GM10266 (cell line): ENCODE measurements at regions not wholly inside any gene's neighbourhood (a gene's known extent, or its start where the extent isn't known, plus 50 kb on each side); places are given as distances from the start of the nearest gene placed in this dataset.
"Not testable (repeated sequence)": the region's sequence is repeated elsewhere in the genome, so short reads cannot be mapped to it uniquely, and the experiment has no call there.

Experiments
- DNase-seq: peaks from one replicate; pipeline ENCODE4 v3.0.0; 2012; ENCODE audit errors: extremely low spot score
- TF ChIP-seq, protein P1 (sequence below): IDR thresholded peaks from 2 replicates; pipeline ENCODE4 v1.5.1; 2012; ENCODE audit warnings: mild to moderate bottlenecking, low read depth; ENCODE audit not compliant: control insufficient read depth, insufficient read depth; ENCODE audit errors: missing control alignments

- no peak for DNase-seq
- TF ChIP-seq, protein P1, sequence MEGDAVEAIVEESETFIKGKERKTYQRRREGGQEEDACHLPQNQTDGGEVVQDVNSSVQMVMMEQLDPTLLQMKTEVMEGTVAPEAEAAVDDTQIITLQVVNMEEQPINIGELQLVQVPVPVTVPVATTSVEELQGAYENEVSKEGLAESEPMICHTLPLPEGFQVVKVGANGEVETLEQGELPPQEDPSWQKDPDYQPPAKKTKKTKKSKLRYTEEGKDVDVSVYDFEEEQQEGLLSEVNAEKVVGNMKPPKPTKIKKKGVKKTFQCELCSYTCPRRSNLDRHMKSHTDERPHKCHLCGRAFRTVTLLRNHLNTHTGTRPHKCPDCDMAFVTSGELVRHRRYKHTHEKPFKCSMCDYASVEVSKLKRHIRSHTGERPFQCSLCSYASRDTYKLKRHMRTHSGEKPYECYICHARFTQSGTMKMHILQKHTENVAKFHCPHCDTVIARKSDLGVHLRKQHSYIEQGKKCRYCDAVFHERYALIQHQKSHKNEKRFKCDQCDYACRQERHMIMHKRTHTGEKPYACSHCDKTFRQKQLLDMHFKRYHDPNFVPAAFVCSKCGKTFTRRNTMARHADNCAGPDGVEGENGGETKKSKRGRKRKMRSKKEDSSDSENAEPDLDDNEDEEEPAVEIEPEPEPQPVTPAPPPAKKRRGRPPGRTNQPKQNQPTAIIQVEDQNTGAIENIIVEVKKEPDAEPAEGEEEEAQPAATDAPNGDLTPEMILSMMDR = no peak
These were observed 686.4 kb downstream of the TLE1 start for GRCh38 chr9:81002906-81003305.

DNA sequence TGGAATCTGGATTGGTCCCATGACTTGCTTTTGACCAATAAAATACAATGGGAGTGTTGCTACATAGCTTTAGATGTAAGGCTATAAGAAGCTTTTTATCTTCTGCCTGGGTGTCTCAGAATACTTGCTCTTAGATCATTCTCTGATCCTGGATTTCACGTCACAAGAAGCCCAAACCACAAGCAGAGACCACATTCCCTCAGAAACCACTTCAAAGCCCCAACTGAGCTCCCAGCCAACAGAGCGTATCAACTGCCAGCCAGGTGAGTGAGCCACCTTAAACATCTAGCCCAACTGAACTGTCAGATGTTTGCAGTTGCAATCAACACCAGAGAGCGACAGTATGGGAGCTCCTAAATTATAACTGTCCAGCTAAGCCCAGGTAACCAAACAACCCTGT is 687.1 kb downstream of the TLE1 start:
- DNase-seq = no peak
- TF ChIP-seq, protein P1 = no peak

DNA sequence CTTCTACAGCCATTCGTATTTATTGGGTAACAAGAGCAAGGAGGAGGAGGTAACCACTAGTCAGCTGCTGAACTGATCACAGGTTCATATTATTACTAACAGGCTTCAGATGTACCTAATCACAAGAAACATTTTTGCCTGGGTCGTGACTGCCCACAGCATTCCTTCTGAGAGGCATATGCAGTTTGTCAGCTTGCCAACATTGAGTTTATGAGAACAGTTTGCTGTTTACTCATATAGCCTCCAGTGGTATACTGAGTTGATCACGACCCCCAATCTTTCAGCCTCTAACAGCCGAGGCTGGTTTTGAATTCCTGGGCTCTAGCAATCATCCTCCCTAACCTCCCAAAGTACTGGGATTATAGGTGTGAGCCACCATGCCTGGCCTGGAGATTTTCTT is 693.6 kb downstream of the TLE1 start:
- DNase-seq = no peak
- TF ChIP-seq, protein P1 = no peak

- TF ChIP-seq, protein P1 = no peak
These were observed 694.5 kb downstream of the TLE1 start for GRCh38 chr9:80994892-80995291.

DNA sequence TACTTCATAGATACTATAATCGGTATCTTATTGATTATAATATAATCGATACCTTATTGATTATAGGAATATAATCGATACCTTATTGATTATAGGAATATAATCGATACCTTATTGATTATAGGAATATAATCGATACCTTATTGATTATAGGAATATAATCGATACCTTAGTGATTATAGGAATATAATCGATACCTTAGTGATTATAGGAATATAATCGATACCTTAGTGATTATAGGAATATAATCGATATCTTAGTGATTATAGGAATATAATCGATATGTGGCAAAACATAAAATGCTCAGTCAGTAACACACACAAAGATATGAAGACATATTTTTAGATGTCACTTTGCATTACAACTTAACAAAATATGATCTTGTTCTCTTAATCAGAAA is 703.8 kb downstream of the TLE1 start:
- not testable (repeated sequence) for DNase-seq

More at GRCh38 chr9:80994892-80995291, 694.5 kb downstream of the TLE1 start:
- no peak for DNase-seq

GRCh38 chr9:80976403-80976802 is 712.9 kb downstream of the TLE1 start:
- TF ChIP-seq, protein P1 = no peak

DNA sequence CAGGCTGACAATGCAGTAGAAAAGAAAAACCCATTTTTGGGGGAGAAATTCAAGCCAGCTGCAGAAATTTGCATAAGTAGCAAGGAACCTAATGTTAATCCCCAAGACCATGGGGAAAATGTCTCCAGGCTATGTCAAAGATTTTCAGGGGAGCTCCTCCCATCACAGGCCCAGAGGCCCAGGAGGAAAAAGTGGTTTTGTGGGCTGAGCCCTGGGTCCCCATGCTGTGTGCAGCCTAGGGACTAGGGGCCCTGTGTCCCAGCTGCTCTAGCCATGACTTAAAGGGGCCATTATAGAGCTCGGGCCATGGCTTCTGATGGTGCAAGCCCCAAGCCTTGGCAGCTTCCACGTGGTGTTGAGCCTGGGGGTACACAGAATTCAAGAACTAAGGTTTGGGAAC is 719.0 kb downstream of the TLE1 start:
- DNase-seq = not testable (repeated sequence)

More at GRCh38 chr9:80976403-80976802, 712.9 kb downstream of the TLE1 start:
- DNase-seq = no peak

- TF ChIP-seq, protein P1 = no peak
- no peak for DNase-seq
These were observed 720.7 kb downstream of the TLE1 start for GRCh38 chr9:80968611-80969010.

DNA sequence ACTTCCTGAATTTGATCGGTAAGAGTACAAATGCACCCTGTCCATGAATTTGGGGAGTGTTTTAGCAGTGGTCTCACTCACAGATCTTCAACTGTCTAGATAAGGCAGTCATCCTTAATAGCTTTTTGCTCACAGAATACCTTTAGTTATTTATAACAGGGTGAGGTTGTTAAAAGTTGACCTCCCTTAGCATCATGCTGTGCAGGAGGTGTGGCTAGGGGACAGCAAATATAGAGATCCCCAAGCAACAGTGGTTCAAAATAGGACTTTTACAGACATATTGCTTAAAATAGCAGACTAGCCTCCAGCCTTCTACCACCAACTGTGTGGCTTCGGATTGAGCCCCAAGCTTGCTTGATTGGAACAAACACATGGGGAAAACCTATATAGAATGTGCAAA is 724.4 kb downstream of the TLE1 start:
- TF ChIP-seq, protein P1 = no peak
- DNase-seq = no peak
